ENCODE measurements at regions not wholly inside any gene's neighbourhood (a gene's known extent, or its start where the extent isn't known, plus 50 kb on each side); places are given as distances from the start of the nearest gene placed in this dataset.
A peak's percentile ranks its signal among the peaks of the same experiment; 100 is the strongest.

DNA sequence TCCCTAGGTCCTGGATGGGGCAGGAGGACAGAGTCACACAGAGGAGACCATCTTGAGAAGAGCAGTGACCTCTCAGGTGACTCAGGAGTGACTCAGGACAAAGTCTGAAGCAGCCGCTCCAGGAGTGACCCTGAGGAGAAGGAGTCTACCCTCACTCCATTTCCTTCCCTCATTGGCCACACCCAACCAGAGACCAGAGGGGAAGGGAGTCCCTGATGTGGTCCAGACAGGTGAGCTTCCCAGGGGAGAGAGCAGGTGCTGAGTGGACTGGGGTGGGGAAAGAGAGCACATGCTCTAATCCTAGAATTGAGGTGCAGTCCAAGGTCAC is 75.5 kb upstream of the MEDAG start:
- H3K36me3 Mint-ChIP-seq (ENCODE audit: unreplicated experiment), result peaks cover 11% of the 10 kb centered on the region
- DNase-seq, result no peak
- no peak for TF ChIP-seq CTCF (IDR thresholded peaks at IDR 0.05; ENCODE audit: partially characterized antibody, unreplicated experiment)
- peaks cover 2% of the 10 kb centered on the region for H3K4me1 Mint-ChIP-seq (ENCODE audit: low read depth, unreplicated experiment)
- H3K27ac Mint-ChIP-seq (ENCODE audit: unreplicated experiment), result no peak overlapping the region
- H3K9me3 Mint-ChIP-seq (ENCODE audit: unreplicated experiment), result peaks cover 16% of the 10 kb centered on the region
- peaks cover 4% of the 10 kb centered on the region for H3K27me3 Mint-ChIP-seq (ENCODE audit: unreplicated experiment)
- H3K4me3 Mint-ChIP-seq (ENCODE audit: unreplicated experiment), result no peak overlapping the region

GRCh38 chr13:30831515-30831914 is 74.6 kb upstream of the MEDAG start:
- Mint-ChIP-seq H3K36me3 (ENCODE audit: unreplicated experiment) (peaks cover 11% of the 10 kb centered on the region), H3K4me3 (ENCODE audit: unreplicated experiment) (no peak overlapping the region), H3K27me3 (ENCODE audit: unreplicated experiment) (peaks cover 4% of the 10 kb centered on the region), H3K27ac (ENCODE audit: unreplicated experiment) (no peak overlapping the region), H3K9me3 (ENCODE audit: unreplicated experiment) (peaks cover 11% of the 10 kb centered on the region), H3K4me1 (ENCODE audit: low read depth, unreplicated experiment) (peaks cover 2% of the 10 kb centered on the region)
- TF ChIP-seq CTCF (IDR thresholded peaks at IDR 0.05; ENCODE audit: partially characterized antibody, unreplicated experiment), result no peak
- no peak for DNase-seq

DNA sequence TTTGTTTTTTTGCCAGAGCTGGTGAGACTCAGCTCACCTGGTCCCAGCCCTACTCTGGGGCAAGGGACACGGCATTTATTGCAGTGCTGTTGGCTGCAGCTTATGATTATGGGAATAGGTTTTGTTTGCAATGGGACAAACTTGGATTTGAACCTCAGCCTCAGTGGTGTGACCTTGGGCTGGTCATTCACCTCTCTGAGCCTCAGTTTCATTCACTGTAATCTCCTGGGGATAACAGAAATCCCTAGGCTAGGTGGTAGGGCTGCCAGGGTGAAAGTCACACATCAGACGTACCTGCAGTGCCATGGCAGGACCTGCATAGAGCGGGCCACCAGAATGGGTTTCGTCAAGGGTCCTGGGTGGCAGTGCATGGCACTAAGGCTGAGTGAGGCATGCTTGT is 73.7 kb upstream of the MEDAG start:
- H3K27ac Mint-ChIP-seq (ENCODE audit: unreplicated experiment), result no peak overlapping the region
- no peak overlapping the region for H3K4me3 Mint-ChIP-seq (ENCODE audit: unreplicated experiment)
- peaks cover 15% of the 10 kb centered on the region for H3K9me3 Mint-ChIP-seq (ENCODE audit: unreplicated experiment)
- TF ChIP-seq CTCF (IDR thresholded peaks at IDR 0.05; ENCODE audit: partially characterized antibody, unreplicated experiment), result no peak
- H3K4me1 Mint-ChIP-seq (ENCODE audit: low read depth, unreplicated experiment), result peaks cover 3% of the 10 kb centered on the region
- peaks cover 4% of the 10 kb centered on the region for H3K27me3 Mint-ChIP-seq (ENCODE audit: unreplicated experiment)
- H3K36me3 Mint-ChIP-seq (ENCODE audit: unreplicated experiment), result peaks cover 7% of the 10 kb centered on the region
- no peak for DNase-seq

DNA sequence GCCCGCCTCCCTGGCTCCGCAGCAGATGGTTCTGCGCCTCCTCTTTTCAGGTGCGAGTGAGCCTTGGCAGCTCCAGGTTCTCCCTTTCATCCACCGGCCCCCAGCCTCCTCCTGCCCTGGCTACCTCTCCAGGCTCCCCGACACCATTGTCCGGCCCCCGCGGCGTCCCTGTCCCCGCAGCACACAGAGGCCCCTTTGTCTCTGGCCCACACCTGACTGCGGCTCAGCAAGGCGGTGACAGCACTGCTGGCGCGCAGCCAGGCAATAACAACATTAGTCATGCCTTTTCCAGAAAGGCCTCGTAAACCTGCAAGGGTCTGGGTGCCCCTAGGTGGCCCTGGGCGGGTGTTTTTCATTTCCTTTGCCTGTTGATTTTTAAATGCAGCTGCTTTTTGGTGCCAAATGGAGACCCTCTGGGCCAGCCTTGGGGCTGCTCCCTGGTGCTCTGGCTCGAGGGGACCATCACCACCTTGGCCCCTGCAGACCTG is 73.2 kb upstream of the MEDAG start:
- H3K9me3 Mint-ChIP-seq (ENCODE audit: unreplicated experiment), result peaks cover 16% of the 10 kb centered on the region
- peak; percentile 36 for DNase-seq
- H3K4me3 Mint-ChIP-seq (ENCODE audit: unreplicated experiment), result no peak overlapping the region
- H3K4me1 Mint-ChIP-seq (ENCODE audit: low read depth, unreplicated experiment), result peaks cover 4% of the 10 kb centered on the region
- peaks cover 4% of the 10 kb centered on the region for H3K36me3 Mint-ChIP-seq (ENCODE audit: unreplicated experiment)
- peaks cover 4% of the 10 kb centered on the region for H3K27me3 Mint-ChIP-seq (ENCODE audit: unreplicated experiment)
- no peak for TF ChIP-seq CTCF (IDR thresholded peaks at IDR 0.05; ENCODE audit: partially characterized antibody, unreplicated experiment)
- H3K27ac Mint-ChIP-seq (ENCODE audit: unreplicated experiment), result no peak overlapping the region

GRCh38 chr13:30835442-30835841 is 70.6 kb upstream of the MEDAG start:
- Mint-ChIP-seq H3K4me3 (ENCODE audit: unreplicated experiment) (no peak overlapping the region), H3K9me3 (ENCODE audit: unreplicated experiment) (peaks cover 13% of the 10 kb centered on the region), H3K4me1 (ENCODE audit: low read depth, unreplicated experiment) (peaks cover 4% of the 10 kb centered on the region), H3K27ac (ENCODE audit: unreplicated experiment) (no peak overlapping the region), H3K36me3 (ENCODE audit: unreplicated experiment) (peaks cover 5% of the 10 kb centered on the region), H3K27me3 (ENCODE audit: unreplicated experiment) (no peaks in the 10 kb centered on the region)
- no peak for DNase-seq
- no peak for TF ChIP-seq CTCF (IDR thresholded peaks at IDR 0.05; ENCODE audit: partially characterized antibody, unreplicated experiment)
